ENCODE measurements at regions not wholly inside any gene's neighbourhood (a gene's known extent, or its start where the extent isn't known, plus 50 kb on each side); places are given as distances from the start of the nearest gene placed in this dataset.
"Not testable (repeated sequence)": the region's sequence is repeated elsewhere in the genome, so short reads cannot be mapped to it uniquely, and the experiment has no call there.

- no peak for DNase-seq (ENCODE audit: low read depth)
- TF ChIP-seq CTCF (IDR thresholded peaks at IDR 0.05; ENCODE audit: insufficient read depth, low read length), result no peak
- no peak overlapping the region for H3K4me3 ChIP-seq (ENCODE audit: low read depth, low read length)
Observed at GRCh38 chr6:74505391-74505790, 700.5 kb downstream of the COL12A1 start.

GRCh38 chr6:74504941-74505340 is 700.9 kb downstream of the COL12A1 start:
- H3K4me3 ChIP-seq (ENCODE audit: low read depth, low read length), result no peak overlapping the region
- DNase-seq (ENCODE audit: low read depth), result no peak
- no peak for TF ChIP-seq CTCF (IDR thresholded peaks at IDR 0.05; ENCODE audit: insufficient read depth, low read length)

- no peak overlapping the region for H3K4me3 ChIP-seq (ENCODE audit: low read depth, low read length)
- DNase-seq (ENCODE audit: low read depth), result no peak
- TF ChIP-seq CTCF (IDR thresholded peaks at IDR 0.05; ENCODE audit: insufficient read depth, low read length), result no peak
Observed at GRCh38 chr6:74492587-74492986, 713.3 kb downstream of the COL12A1 start.

- H3K4me3 ChIP-seq (ENCODE audit: low read depth, low read length), result no peak overlapping the region
- no peak for TF ChIP-seq CTCF (IDR thresholded peaks at IDR 0.05; ENCODE audit: insufficient read depth, low read length)
- no peak for DNase-seq (ENCODE audit: low read depth)
Observed at GRCh38 chr6:74491844-74492374, 713.9 kb downstream of the COL12A1 start.

- H3K4me3 ChIP-seq (ENCODE audit: low read depth, low read length); DNase-seq (ENCODE audit: low read depth): not testable (repeated sequence)
Observed at GRCh38 chr6:74488726-74489125, 717.1 kb downstream of the COL12A1 start.

GRCh38 chr6:74482180-74482579 is 723.7 kb downstream of the COL12A1 start:
- DNase-seq (ENCODE audit: low read depth), result no peak
- no peak for TF ChIP-seq CTCF (IDR thresholded peaks at IDR 0.05; ENCODE audit: insufficient read depth, low read length)
- no peak overlapping the region for H3K4me3 ChIP-seq (ENCODE audit: low read depth, low read length)

GRCh38 chr6:74480561-74480960 is 725.3 kb downstream of the COL12A1 start:
- DNase-seq (ENCODE audit: low read depth), result no peak
- no peak overlapping the region for H3K4me3 ChIP-seq (ENCODE audit: low read depth, low read length)
- TF ChIP-seq CTCF (IDR thresholded peaks at IDR 0.05; ENCODE audit: insufficient read depth, low read length), result no peak

Measured in fibroblast of the aortic adventitia (primary cell).